Skeletal muscle tissue (tissue), 3 donors: ENCODE measurements at regions not wholly inside any gene's neighbourhood (a gene's known extent, or its start where the extent isn't known, plus 50 kb on each side); places are given as distances from the start of the nearest gene placed in this dataset.

Experiments used
- H3K27ac ChIP-seq: one replicate; pipeline ENCODE4 v1.7.0; 2013; ENCODE audit warnings: mild to moderate bottlenecking, low read depth, low read length, inconsistent platforms
- H3K27me3 ChIP-seq, 3 donors: one replicate each; pipeline ENCODE4 v1.7.0; 2013; ENCODE audit warnings: low read length in 3 of 3; ENCODE audit not compliant: control insufficient read depth in 3 of 3, insufficient read depth in 3 of 3
- H3K36me3 ChIP-seq, 3 donors: one replicate each; pipeline ENCODE4 v1.7.0; 2013; ENCODE audit warnings: low read length in 3 of 3; ENCODE audit not compliant: control insufficient read depth in 3 of 3, insufficient read depth in 3 of 3
- H3K4me1 ChIP-seq, 3 donors: one replicate each; pipeline ENCODE4 v1.7.0; 2013; ENCODE audit warnings: low read length in 3 of 3, mild to moderate bottlenecking in 3 of 3; ENCODE audit not compliant: control insufficient read depth in 3 of 3, insufficient read depth in 3 of 3
- H3K4me3 ChIP-seq, 3 donors: one replicate each; pipeline ENCODE4 v1.7.0; 2013; ENCODE audit warnings: low read length in 3 of 3
- H3K9ac ChIP-seq, 3 donors: one replicate each; pipeline ENCODE4 v1.7.0; 2013; ENCODE audit warnings: low read length in 3 of 3, mild to moderate bottlenecking in 3 of 3, moderate library complexity in 2 of 3, low read depth in 1 of 3
- H3K9me3 ChIP-seq, 3 donors: one replicate each; pipeline ENCODE4 v1.7.0; 2013; ENCODE audit warnings: low read length in 3 of 3; ENCODE audit not compliant: control insufficient read depth in 3 of 3
- donor health status: Osteomylitis.

GRCh38 chr1:30185313-30185712, 538.1 kb downstream of the MATN1 start:
- no peaks in the 10 kb centered on the region for H3K9me3 ChIP-seq

GRCh38 chr1:30184393-30185141, 538.8 kb downstream of the MATN1 start:
- H3K36me3 ChIP-seq: no peaks in the 10 kb centered on the region
- no peak overlapping the region for H3K9ac ChIP-seq
- H3K27me3 ChIP-seq: peaks cover 8 to 20% (median 16%) of the 10 kb centered on the region in 3 donors
- no peak overlapping the region for H3K27ac ChIP-seq
- no peak overlapping the region for H3K4me3 ChIP-seq
- no peaks in the 10 kb centered on the region for H3K9me3 ChIP-seq
- H3K4me1 ChIP-seq: no peaks in the 10 kb centered on the region

More at GRCh38 chr1:30185313-30185712, 538.1 kb downstream of the MATN1 start:
- H3K27me3 ChIP-seq: peaks cover 8 to 20% (median 16%) of the 10 kb centered on the region in 3 donors
- H3K9ac ChIP-seq: no peak overlapping the region
- H3K4me3 ChIP-seq: no peak overlapping the region
- H3K27ac ChIP-seq: no peak overlapping the region
- no peaks in the 10 kb centered on the region for H3K36me3 ChIP-seq
- peaks cover 0 to under 1% (median 0%) of the 10 kb centered on the region in 3 donors for H3K4me1 ChIP-seq

- H3K4me1 ChIP-seq: no peaks in the 10 kb centered on the region
- no peaks in the 10 kb centered on the region for H3K9me3 ChIP-seq
- H3K4me3 ChIP-seq: no peak overlapping the region
- H3K27me3 ChIP-seq: peaks cover 8 to 20% (median 16%) of the 10 kb centered on the region in 3 donors
- no peak overlapping the region for H3K9ac ChIP-seq
- no peaks in the 10 kb centered on the region for H3K36me3 ChIP-seq
- no peak overlapping the region for H3K27ac ChIP-seq
Measured at GRCh38 chr1:30183895-30184294, 539.5 kb downstream of the MATN1 start.

- peaks cover 8 to 19% (median 16%) of the 10 kb centered on the region in 3 donors for H3K27me3 ChIP-seq
- H3K9ac ChIP-seq: no peak overlapping the region
- H3K36me3 ChIP-seq: no peaks in the 10 kb centered on the region
- H3K4me1 ChIP-seq: no peaks in the 10 kb centered on the region
- H3K27ac ChIP-seq: no peak overlapping the region
- H3K4me3 ChIP-seq: no peak overlapping the region
- H3K9me3 ChIP-seq: no peaks in the 10 kb centered on the region
Measured at GRCh38 chr1:30183006-30183405, 540.4 kb downstream of the MATN1 start.

GRCh38 chr1:30179942-30180543, 543.3 kb downstream of the MATN1 start:
- H3K4me1 ChIP-seq: no peaks in the 10 kb centered on the region
- no peak overlapping the region for H3K27ac ChIP-seq
- H3K27me3 ChIP-seq: peaks cover 0 to 3% (median 0%) of the 10 kb centered on the region in 3 donors
- H3K4me3 ChIP-seq: no peak overlapping the region
- no peaks in the 10 kb centered on the region for H3K9me3 ChIP-seq
- H3K9ac ChIP-seq: no peak overlapping the region
- no peaks in the 10 kb centered on the region for H3K36me3 ChIP-seq

GRCh38 chr1:30176477-30176876, 546.9 kb downstream of the MATN1 start:
- no peak overlapping the region for H3K9ac ChIP-seq
- no peak overlapping the region for H3K4me3 ChIP-seq
- no peak overlapping the region for H3K27ac ChIP-seq
- peaks cover 0 to 3% (median 0%) of the 10 kb centered on the region in 3 donors for H3K27me3 ChIP-seq
- H3K36me3 ChIP-seq: no peaks in the 10 kb centered on the region
- H3K9me3 ChIP-seq: no peaks in the 10 kb centered on the region
- H3K4me1 ChIP-seq: no peaks in the 10 kb centered on the region

- no peaks in the 10 kb centered on the region for H3K9me3 ChIP-seq
- H3K27me3 ChIP-seq: peaks cover 0 to 3% (median 0%) of the 10 kb centered on the region in 3 donors
- no peak overlapping the region for H3K9ac ChIP-seq
- H3K4me3 ChIP-seq: no peak overlapping the region
- no peaks in the 10 kb centered on the region for H3K4me1 ChIP-seq
- no peak overlapping the region for H3K27ac ChIP-seq
- no peaks in the 10 kb centered on the region for H3K36me3 ChIP-seq
Measured at GRCh38 chr1:30174499-30174898, 548.9 kb downstream of the MATN1 start.

GRCh38 chr1:30173560-30173959, 549.8 kb downstream of the MATN1 start:
- no peak overlapping the region for H3K9ac ChIP-seq
- peaks cover 0 to 3% (median 0%) of the 10 kb centered on the region in 3 donors for H3K27me3 ChIP-seq
- H3K4me1 ChIP-seq: no peaks in the 10 kb centered on the region
- no peak overlapping the region for H3K27ac ChIP-seq
- H3K4me3 ChIP-seq: no peak overlapping the region
- no peaks in the 10 kb centered on the region for H3K9me3 ChIP-seq
- H3K36me3 ChIP-seq: no peaks in the 10 kb centered on the region

- Histone ChIP-seq H3K9me3 (no peaks in the 10 kb centered on the region), H3K4me3 (no peak overlapping the region), H3K27ac (no peak overlapping the region), H3K4me1 (no peaks in the 10 kb centered on the region), H3K27me3 (peaks cover 0 to 3% (median 0%) of the 10 kb centered on the region in 3 donors), H3K9ac (no peak overlapping the region), H3K36me3 (no peaks in the 10 kb centered on the region)
Measured at GRCh38 chr1:30172757-30173156, 550.6 kb downstream of the MATN1 start.

GRCh38 chr1:30172299-30172694, 551.1 kb downstream of the MATN1 start:
- Histone ChIP-seq H3K4me3 (no peak overlapping the region), H3K27ac (no peak overlapping the region), H3K9me3 (no peaks in the 10 kb centered on the region), H3K36me3 (no peaks in the 10 kb centered on the region), H3K27me3 (peaks cover 0 to 3% (median 0%) of the 10 kb centered on the region in 3 donors), H3K4me1 (no peaks in the 10 kb centered on the region), H3K9ac (no peak overlapping the region)
